T47D (cell line): ENCODE measurements at regions not wholly inside any gene's neighbourhood (a gene's known extent, or its start where the extent isn't known, plus 50 kb on each side); places are given as distances from the start of the nearest gene placed in this dataset.

Experiments
- DNase-seq, 2 experiments: peaks; one replicate each; pipeline versions ENCODE4 v3.0.0 to v3.0.0-alpha.2; 2011 to 2012; ENCODE audit warnings: low read depth in 1 of 2, low spot score in 1 of 2
- JUND ChIP-seq: IDR thresholded peaks from 2 replicates; pipeline ENCODE4 v1.6.1; 2012; ENCODE audit warnings: low read depth
- in situ Hi-C: cut with HindIII; loops from 2 replicates; pipeline ENCODE4 v1.10.0; 2016; ENCODE audit warnings: low sequenced_read_pairs, low pct_unique_long_range_greater_than_20kb

DNA sequence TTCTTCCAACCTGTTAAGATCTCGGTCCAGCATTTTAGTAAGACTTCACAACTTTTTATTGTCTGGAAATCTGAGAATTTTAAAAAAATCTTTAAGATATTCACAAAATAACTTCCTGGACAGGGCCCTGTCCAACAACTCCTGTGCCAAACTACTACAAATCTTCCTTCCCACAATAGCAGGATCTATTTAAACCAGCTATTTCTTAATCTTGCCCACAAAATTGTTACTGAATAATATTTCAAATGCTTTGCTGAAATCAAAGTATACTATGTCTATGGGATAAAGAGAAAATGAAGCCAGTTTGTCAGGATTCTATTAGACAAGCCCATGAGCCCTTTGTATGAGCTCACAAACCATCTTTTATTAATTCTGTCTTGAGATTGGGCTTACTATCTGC, 104.1 kb upstream of the DDIT4L start:
- DNase-seq = no peak

DNA sequence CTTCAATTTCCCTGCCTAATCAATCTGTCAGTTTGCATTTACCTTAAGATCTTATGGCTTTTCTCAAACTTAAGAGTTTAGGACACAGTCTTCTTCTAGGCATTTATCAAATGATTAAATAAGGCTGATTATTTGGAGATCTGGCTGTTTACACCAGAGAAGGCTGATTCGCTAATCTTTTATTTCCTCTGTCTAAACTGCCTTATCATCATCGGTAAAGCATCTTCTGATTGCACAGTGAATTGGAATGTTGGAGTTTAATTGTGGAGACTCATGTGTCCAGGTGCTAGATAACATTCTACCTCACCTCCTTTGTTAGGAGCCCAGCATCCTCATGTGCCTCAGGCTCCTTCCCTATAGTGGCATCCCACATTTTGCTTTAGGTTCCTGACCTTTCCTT, 100.3 kb upstream of the DDIT4L start:
- in situ Hi-C loops = no loop called here
- no peak for DNase-seq
- no peak for TF ChIP-seq JUND

More for the DNA sequence above, 104.1 kb upstream of the DDIT4L start:
- no peak for TF ChIP-seq JUND
- in situ Hi-C loops = no loop called here

DNA sequence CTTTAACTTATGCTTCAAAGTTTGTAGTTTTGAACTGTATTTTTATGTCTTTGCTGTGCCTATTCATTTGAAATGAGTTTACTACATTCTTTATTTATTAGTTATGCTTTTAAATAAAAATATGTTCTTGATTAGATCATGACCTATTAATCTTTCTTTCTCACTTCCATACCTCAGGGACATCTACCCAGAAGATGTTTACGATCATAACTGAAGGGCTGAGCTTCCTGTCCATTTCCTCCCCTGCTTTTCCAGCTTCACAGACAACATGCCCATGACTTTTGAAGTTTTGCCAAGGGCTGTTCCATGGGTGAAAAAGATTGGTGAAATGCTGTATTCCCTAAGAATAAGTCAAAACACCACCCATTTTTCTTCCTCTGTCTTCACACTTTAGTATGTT, 99.7 kb upstream of the DDIT4L start:
- no peak for DNase-seq
- in situ Hi-C loops = no loop called here
- TF ChIP-seq JUND = no peak

DNA sequence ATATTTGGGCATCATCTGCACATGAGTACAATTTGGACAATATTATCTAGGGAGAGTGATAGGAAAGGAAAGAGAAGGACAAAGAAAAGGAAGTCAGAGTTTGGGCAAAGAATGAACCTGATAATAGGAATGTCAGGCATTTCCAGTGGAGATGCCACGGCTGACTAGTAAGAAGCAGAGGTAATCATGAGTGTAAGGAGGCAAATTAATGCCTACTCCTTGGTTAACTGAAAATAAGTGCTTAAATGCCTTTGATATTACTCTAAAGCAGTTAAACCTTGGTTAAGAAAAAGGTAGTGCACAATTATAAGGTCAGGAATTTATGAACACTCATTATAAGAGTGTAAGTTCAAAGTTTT, 99.2 kb upstream of the DDIT4L start:
- no peak for TF ChIP-seq JUND
- DNase-seq = no peak
- in situ Hi-C loops = no loop called here

DNA sequence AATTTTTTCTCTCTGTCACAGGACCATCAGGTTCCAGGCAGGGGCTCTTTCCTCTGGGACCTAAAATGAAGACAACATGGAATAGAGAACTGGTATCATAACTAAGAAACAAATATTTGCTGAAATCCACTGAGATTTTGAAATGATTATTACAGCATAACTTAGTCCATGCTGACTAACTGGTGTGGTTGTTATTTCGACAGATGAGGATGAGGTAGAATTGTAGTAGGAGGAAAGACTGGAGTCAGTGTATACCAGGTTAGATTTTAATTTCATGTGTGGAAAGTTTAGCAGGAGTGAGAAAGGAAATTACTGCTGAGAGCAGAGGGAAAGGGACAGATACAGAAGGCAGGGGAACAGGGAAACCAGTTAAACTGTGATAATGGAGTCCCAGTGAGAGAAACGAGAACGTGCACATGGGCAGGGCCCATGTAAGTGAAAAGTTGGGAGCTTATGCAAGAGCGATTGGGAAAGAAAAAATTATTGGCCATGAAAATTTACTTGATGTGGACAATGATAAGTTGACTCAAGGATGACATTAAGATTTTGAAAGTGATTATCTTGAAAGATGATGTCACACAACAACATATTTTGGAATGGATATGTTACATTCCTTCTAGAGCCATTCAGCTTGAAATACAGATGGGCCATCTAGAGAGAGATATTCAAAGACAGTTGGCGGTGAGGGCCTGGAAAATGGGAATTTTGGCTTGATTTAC, 98.7 kb upstream of the DDIT4L start:
- DNase-seq = no peak
- in situ Hi-C loops = no loop called here
- TF ChIP-seq JUND = no peak

DNA sequence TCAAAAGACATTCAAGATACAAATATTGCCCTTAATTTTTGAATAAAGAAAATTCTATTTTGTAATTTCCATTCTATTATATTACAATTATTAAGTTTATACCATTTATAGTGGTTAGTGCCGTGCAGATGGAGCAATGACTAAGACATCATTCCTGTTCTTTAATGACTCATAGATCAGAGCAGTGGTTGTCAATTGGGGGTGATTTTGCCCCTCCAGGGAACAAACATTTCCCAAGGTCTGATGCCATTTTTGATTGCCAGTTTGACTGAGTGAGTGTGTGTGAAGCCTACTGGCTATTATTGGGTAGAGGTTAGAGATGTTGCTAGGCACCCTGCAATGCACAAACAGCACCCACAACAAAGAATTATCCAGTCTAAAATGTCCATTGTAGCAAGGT, 97.9 kb upstream of the DDIT4L start:
- in situ Hi-C loops = no loop called here
- no peak for DNase-seq
- TF ChIP-seq JUND = no peak

DNA sequence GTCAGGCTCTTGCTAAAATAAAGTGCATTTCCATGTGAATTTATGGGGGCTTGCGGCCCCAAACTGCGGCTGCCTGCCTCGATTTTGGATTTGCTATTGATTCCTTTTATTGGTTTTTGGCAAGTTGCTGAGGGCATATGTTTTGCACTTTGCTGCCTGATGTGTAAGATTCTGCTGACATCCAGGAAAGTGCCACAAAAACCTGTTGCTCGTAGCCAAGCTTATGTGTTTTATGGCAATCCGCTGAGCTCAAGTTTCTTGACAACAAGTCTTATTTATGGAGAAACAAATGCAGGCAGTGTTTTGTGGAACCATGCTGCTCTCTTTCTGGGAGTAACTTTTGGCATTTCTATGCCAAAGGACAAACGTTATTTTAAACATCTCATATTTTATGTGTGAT, 97.3 kb upstream of the DDIT4L start:
- TF ChIP-seq JUND = no peak
- DNase-seq = no peak
- in situ Hi-C loops = no loop called here

DNA sequence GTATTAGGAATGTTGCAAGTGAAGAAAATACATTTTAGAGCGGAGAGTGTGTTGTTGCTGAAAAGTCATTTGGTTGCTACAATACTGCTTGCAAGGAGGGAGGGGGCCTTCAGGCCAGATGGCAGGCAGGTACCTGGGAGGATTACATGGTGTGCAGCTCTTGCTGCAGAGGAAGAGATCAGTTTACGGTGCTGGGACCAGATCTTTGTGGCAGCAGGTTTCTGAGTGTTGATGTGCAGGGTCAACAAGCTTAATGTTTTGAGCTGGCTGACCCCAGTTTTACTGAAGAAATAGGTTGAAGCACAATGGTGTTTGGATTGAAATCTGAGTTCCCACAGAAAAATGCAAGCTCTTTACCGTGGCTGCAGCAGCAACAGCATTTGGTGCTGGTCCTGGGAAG, 96.4 kb upstream of the DDIT4L start:
- DNase-seq = no peak
- TF ChIP-seq JUND = no peak
- in situ Hi-C loops = no loop called here

DNA sequence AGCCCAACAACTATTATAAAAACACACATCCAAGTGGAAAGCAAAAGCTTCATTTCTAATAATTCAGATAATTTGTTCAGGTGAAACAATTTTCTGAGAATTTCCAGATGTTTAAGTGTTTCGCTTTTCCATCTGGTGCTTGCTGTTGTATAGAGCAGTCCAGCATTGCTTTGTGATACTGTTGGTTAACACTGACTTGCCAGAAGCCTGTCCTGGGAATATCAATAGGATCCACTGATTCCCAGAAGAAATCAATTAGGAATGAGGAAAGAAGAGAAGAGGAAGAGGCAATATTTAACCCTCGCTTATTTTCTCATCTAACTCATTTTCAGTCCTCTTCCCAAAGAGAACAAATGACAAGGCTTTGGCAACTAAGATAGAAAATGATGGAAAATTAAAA, 94.9 kb upstream of the DDIT4L start:
- in situ Hi-C loops = no loop called here
- TF ChIP-seq JUND = no peak
- DNase-seq = no peak

DNA sequence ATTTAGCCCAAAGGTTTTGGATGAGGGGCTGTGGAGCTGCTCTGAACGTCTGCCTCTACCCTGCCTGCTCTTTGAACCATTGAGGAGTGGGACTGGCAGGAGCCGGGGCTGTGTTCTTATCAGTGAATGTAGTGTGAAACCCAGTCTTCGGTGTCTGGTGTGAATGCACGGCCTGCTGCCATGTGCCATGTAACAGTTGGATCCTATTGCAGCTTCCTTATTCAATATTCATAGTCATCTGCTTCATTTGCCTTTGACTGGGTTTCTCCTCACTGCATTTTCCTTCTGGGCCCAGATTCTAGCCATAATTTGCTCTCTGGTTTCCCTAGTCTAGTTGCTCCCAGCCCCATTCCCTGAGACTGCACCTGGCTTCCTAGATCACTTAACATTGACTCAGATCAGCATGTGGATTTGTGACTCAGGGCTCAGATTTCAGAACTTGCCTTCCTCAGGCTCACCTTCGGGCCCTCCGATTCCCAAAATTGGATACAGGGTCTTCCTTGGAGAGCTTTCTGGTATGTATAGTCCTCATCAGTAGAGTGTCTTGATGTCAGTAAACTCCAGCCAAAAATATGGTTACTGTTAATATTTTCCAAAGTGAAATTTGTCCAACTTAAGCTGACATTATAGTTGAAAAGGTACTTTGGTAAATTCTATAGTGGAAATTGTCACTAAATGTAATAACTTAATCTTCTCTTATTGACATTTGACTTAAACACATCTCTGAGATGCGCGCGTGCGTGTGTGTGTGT, 94.0 kb upstream of the DDIT4L start:
- TF ChIP-seq JUND = no peak
- DNase-seq = no peak
- in situ Hi-C loops = no loop called here

DNA sequence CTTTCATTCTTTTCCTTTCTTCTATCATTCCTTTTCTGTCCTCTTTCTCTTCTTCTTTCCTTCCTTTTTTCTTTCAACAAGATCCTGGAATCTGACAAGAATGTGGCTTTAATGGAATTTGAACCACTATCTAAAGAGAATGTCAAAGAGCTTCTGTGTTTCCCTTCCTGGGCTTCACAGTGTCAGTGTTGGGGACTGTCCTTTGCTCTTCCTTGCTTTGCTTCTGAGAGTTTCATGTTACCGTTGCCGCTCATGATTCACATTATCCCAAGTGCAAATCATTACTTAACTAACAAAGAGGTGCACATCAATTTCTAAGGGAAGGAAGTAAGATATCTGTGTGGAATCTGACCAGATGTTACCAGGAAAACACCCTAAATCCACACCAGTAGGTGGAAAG, 90.5 kb upstream of the DDIT4L start:
- in situ Hi-C loops = no loop called here
- DNase-seq = no peak
- TF ChIP-seq JUND = no peak

DNA sequence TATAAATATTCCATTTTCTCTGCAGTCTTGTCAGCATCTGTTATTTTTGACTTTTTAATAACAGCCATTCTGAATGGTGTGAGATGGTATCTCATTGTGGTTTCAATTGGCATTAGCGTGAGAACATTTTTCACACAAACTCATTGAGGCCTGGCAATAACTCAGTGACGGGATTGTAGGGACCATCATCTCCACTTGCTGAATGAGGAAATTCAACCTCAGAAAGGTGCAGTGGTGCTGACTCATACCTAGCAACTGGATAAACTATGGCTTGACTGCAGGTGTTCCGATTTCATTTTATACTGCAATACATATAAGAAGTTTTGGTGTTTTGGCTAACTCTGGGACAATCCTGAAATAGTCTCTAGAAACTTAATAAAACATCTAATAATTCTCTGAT, 88.3 kb upstream of the DDIT4L start:
- no peak for TF ChIP-seq JUND
- in situ Hi-C loops = no loop called here
- DNase-seq = no peak

DNA sequence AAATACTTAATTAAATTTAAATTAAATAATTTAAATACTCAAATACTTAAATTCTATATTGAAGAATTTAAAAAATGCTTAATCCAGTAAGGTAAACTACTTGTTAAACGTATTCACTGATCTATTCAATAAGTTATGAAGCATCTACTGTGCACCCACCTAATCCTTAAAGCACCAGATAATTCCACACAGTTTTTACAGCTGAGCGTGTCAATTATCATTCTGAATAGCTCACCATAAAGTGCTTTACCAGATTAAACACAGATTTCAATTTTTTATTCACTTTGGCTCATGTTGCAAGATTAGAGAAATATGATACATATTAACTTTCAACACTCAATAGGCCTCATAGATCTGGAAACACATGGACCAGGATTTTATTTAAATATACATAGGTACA, 79.2 kb upstream of the DDIT4L start:
- no peak for DNase-seq
- no peak for TF ChIP-seq JUND

DNA sequence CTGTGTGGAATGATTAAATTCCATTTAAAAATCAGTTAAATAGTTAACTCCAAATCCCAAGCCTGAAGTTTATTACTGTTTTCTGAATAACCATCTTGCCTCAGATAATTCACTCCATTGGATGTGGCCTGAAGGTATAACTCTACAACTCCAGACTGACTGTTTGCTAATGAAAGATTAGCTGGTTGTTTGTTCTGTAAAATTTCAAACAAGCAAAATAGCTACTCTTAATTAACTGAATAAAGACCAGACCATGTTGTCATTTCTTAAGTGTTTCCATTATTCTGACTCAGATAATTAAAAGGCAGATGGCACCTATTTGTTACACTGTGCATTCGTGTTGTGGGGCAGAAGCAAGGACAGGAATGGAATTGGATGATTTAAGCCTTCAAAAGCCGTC, 78.5 kb upstream of the DDIT4L start:
- no peak for DNase-seq
- no peak for TF ChIP-seq JUND
- in situ Hi-C loops = no loop called here

More for the DNA sequence above, 79.2 kb upstream of the DDIT4L start:
- in situ Hi-C loops = no loop called here
